HCT116 (cell line): ENCODE measurements at regions not wholly inside any gene's neighbourhood (a gene's known extent, or its start where the extent isn't known, plus 50 kb on each side); places are given as distances from the start of the nearest gene placed in this dataset.

Experiments
- ATAC-seq: fragments of 200-7000 bp; cut with Tn5 transposase; 2 replicates; pipeline ENCODE4 v1.9.1; 2020; ENCODE audit warnings: mild to moderate bottlenecking, moderate library complexity
- BruUV-seq: library from RNA; stranded (reverse); fragments of 400-500 nt; replicated peaks from 2 replicates; lab custom pipeline; 2021; lab: Mats Ljungman, UMichigan
- CTCF ChIA-PET: fragments of 300-600 bp; sonication (Branson Sonifier 250); formaldehyde crosslinking; loops from one replicate; lab custom pipeline; 2021; ENCODE audit warnings: antibody characterized with exemption; lab: Charles Lee
- POLR2A ChIA-PET: fragments of 300-600, 350-600 bp; sonication (Branson Sonifier 250); formaldehyde crosslinking; loops from one replicate; lab custom pipeline; 2021; ENCODE audit warnings: antibody characterized with exemption; lab: Charles Lee
- RAD21 ChIA-PET, 2 experiments: fragments of 300-600 bp; sonication (Branson Sonifier 250); formaldehyde crosslinking; loops; one replicate each; lab custom pipeline; 2023; ENCODE audit warnings: low total read pairs in 2 of 2; ENCODE audit not compliant: uncharacterized antibody in 2 of 2, unreplicated experiment in 2 of 2, low non-redundant PET in 1 of 2; lab: Charles Lee
- DNase-seq: peaks from one replicate; pipeline ENCODE4 v3.0.0-alpha.2; 2010; ENCODE audit warnings: low read depth, low spot score
- H2AFZ ChIP-seq: fragments of 200-600 bp; shearing (Covaris generic), sonication (generic); 2 replicates; pipeline ENCODE4 v1.6.1; 2017; ENCODE audit warnings: low read depth, mixed run types, mixed read lengths, antibody characterized with exemption, low read length; ENCODE audit not compliant: poor library complexity, severe bottlenecking
- H3K27ac ChIP-seq: 2 replicates; pipeline ENCODE4 v1.5.1; 2012; ENCODE audit warnings: low read depth, low read length
- H3K27me3 ChIP-seq: fragments of 200-600 bp; sonication (generic); 2 replicates; pipeline ENCODE4 v1.6.1; 2016; ENCODE audit warnings: mixed run types, low read length, mixed read lengths; ENCODE audit not compliant: insufficient read depth
- H3K36me3 ChIP-seq, 2 experiments: fragments of 200-500 bp in 1 of 2; fragments of 200-600 bp in 1 of 2; sonication (Bioruptor generic) in 1 of 2; sonication (generic) in 1 of 2; 2 replicates each; pipeline versions ENCODE4 v1.5.1 to v1.6.1; 2014 to 2016; ENCODE audit warnings: low read length in 2 of 2, inconsistent platforms in 1 of 2, mixed read lengths in 1 of 2, mixed run types in 1 of 2; ENCODE audit not compliant: insufficient read depth in 2 of 2, control insufficient read depth in 1 of 2
- H3K4me1 ChIP-seq, 2 experiments: fragments of 200-600 bp in 1 of 2; sonication (generic) in 1 of 2; 2 replicates each; pipeline versions ENCODE4 v1.5.1 to v1.6.1; 2012 to 2017; ENCODE audit warnings: low read length in 2 of 2, inconsistent platforms in 1 of 2, mild to moderate bottlenecking in 1 of 2, mixed read lengths in 1 of 2, mixed run types in 1 of 2, moderate library complexity in 1 of 2; ENCODE audit not compliant: insufficient read depth in 2 of 2, control insufficient read depth in 1 of 2
- H3K4me2 ChIP-seq: fragments of 200-600 bp; sonication (generic); 2 replicates; pipeline ENCODE4 v1.6.1; 2017; ENCODE audit warnings: mixed run types, low read length, mixed read lengths
- H3K4me3 ChIP-seq, 2 experiments: fragments of 200-600 bp in 1 of 2; sonication (generic) in 1 of 2; replicated peaks in 1 of 2; 2 replicates each; pipeline ENCODE4 v1.5.1; 2011 to 2016; ENCODE audit warnings: low read length in 2 of 2, control low read depth in 1 of 2, low read depth in 1 of 2, mild to moderate bottlenecking in 1 of 2, mixed read lengths in 1 of 2, mixed run types in 1 of 2
- H3K79me2 ChIP-seq: fragments of 200-600 bp; sonication (generic); 2 replicates; pipeline ENCODE4 v1.6.1; 2017; ENCODE audit warnings: mild to moderate bottlenecking, mixed run types, low read length, moderate library complexity, mixed read lengths; ENCODE audit not compliant: insufficient read depth
- H3K9ac ChIP-seq: fragments of 200-600 bp; sonication (generic); 2 replicates; pipeline ENCODE4 v1.6.1; 2016; ENCODE audit warnings: low read length, mixed read lengths
- H3K9me2 ChIP-seq: fragments of 200-600 bp; sonication (generic), shearing (Covaris generic); 2 replicates; pipeline ENCODE4 v1.6.1; 2017; ENCODE audit warnings: mixed run types, mild to moderate bottlenecking, moderate library complexity; ENCODE audit not compliant: insufficient read depth
- H3K9me3 ChIP-seq, 2 experiments: fragments of 200-500 bp in 1 of 2; fragments of 200-600 bp in 1 of 2; sonication (Bioruptor generic) in 1 of 2; sonication (generic) in 1 of 2; 2 replicates each; pipeline ENCODE4 v1.6.1; 2014 to 2017; ENCODE audit warnings: low read length in 2 of 2, mixed read lengths in 2 of 2, inconsistent platforms in 1 of 2, low read depth in 1 of 2, mild to moderate bottlenecking in 1 of 2, mixed run types in 1 of 2, moderate library complexity in 1 of 2; ENCODE audit not compliant: control insufficient read depth in 1 of 2, insufficient read depth in 1 of 2
- H4K20me1 ChIP-seq: fragments of 200-600 bp; sonication (generic), shearing (Covaris generic); 2 replicates; pipeline ENCODE4 v1.6.1; 2017; ENCODE audit warnings: mixed run types, mild to moderate bottlenecking, moderate library complexity; ENCODE audit not compliant: insufficient read depth
- CBX3 ChIP-seq: IDR thresholded peaks from 2 replicates; pipeline ENCODE4 v1.6.1; 2012; ENCODE audit warnings: low read depth
- CEBPB ChIP-seq: IDR thresholded peaks from 2 replicates; pipeline ENCODE4 v1.6.1; 2012; ENCODE audit warnings: low read depth
- EZH2 ChIP-seq: fragments of 200-600 bp; sonication (generic); IDR thresholded peaks from 2 replicates; pipeline ENCODE4 v1.6.1; 2017; ENCODE audit warnings: antibody characterized with exemption, mixed run types
- EZH2phosphoT487 ChIP-seq: fragments of 200-600 bp; IDR thresholded peaks from 2 replicates; pipeline ENCODE4 v1.6.1; 2018; ENCODE audit warnings: antibody characterized with exemption, borderline replicate concordance
- FOSL1 ChIP-seq: IDR thresholded peaks from 2 replicates; pipeline ENCODE4 v1.6.1; 2012; ENCODE audit warnings: low read depth
- JUND ChIP-seq: IDR thresholded peaks from 2 replicates; pipeline ENCODE4 v1.6.1; 2012
- POLR2A ChIP-seq: IDR thresholded peaks from 2 replicates; pipeline ENCODE4 v1.7.0; 2011; ENCODE audit warnings: borderline replicate concordance; ENCODE audit not compliant: insufficient read depth, insufficient read length; ENCODE audit errors: extremely low read depth
- POLR2AphosphoS5 ChIP-seq: IDR thresholded peaks from 2 replicates; pipeline ENCODE4 v1.6.1; 2011; ENCODE audit warnings: mild to moderate bottlenecking, low read depth, low read length, moderate library complexity
- RAD21 ChIP-seq: IDR thresholded peaks from 2 replicates; pipeline ENCODE4 v1.6.1; 2012; ENCODE audit warnings: low read depth, mild to moderate bottlenecking
- SP1 ChIP-seq: IDR thresholded peaks from 2 replicates; pipeline ENCODE4 v1.6.1; 2012; ENCODE audit warnings: low read depth
- SRF ChIP-seq: IDR thresholded peaks from 2 replicates; pipeline ENCODE4 v1.6.1; 2012; ENCODE audit warnings: low read depth
- YY1 ChIP-seq: IDR thresholded peaks from 2 replicates; pipeline ENCODE4 v1.6.1; 2011; ENCODE audit warnings: low read length, low read depth, moderate library complexity, mild to moderate bottlenecking; ENCODE audit not compliant: insufficient replicate concordance; ENCODE audit errors: extremely low read depth
- ZBTB33 ChIP-seq: IDR thresholded peaks from 2 replicates; pipeline ENCODE4 v1.6.1; 2011; ENCODE audit warnings: mild to moderate bottlenecking, low read length, moderate library complexity; ENCODE audit not compliant: insufficient replicate concordance; ENCODE audit errors: extremely low read depth
- ZNF274 ChIP-seq: fragments of 200-500 bp; sonication (Bioruptor generic); IDR thresholded peaks from 2 replicates; pipeline ENCODE4 v1.6.1; 2014; ENCODE audit warnings: mild to moderate bottlenecking, low read depth, low read length, inconsistent platforms
- intact Hi-C: fragments of 100-400 bp; cut with micrococcal nuclease; formaldehyde crosslinking; loops from 2 replicates; pipeline ENCODE4 v1.10.0; 2022
- TF ChIP-seq, protein P1 (sequence below): IDR thresholded peaks from 2 replicates; pipeline ENCODE4 v1.6.1; 2012; ENCODE audit warnings: low read depth

DNA sequence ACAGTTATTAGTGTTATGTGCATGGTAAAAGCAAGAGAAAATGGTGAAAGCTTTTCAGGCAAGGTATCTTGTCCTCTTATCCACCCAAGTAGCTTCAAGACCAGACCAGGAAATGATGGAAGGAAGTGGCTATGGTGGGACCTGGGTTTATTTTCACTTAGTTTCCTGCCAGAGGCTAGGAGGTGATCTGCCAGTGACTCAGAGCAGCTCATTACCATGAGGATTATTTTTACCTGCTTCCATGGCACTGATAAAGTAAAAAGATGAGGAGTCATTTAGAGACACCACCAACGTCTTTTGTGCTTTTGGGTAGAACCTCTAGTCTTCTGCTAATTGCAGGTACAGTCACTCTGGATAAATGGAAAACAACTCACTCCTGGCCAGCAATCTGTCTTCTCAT, 339.9 kb upstream of the KIRREL3 start (continued):
- TF ChIP-seq EZH2phosphoT487 (no peak), POLR2A (no peak), CBX3 (no peak), SRF (no peak), SP1 (no peak)
- TF ChIP-seq, all 23 proteins: peak for 0

GRCh38 chr11:127339376-127339775, 338.8 kb upstream of the KIRREL3 start:
- Histone ChIP-seq H4K20me1 (no peaks in the 10 kb centered on the region), H3K4me2 (no peak overlapping the region), H3K9me3 (peaks cover 5 to 12% of the 10 kb centered on the region in 2 experiments; a peak in 1 of 4 replicates), H2AFZ (no peak overlapping the region), H3K27ac (no peak overlapping the region), H3K4me3 (no peak overlapping the region), H3K9me2 (no peaks in the 10 kb centered on the region), H3K79me2 (no peaks in the 10 kb centered on the region), H3K4me1 (no peaks in the 10 kb centered on the region), H3K36me3 (no peaks in the 10 kb centered on the region), H3K9ac (no peak overlapping the region), H3K27me3 (no peaks in the 10 kb centered on the region)
- TF ChIP-seq CEBPB (no peak), YY1 (no peak), EZH2phosphoT487 (no peak), JUND (no peak), EZH2 (no peak), ZNF274 (no peak), CBX3 (no peak), RAD21 (no peak), ZBTB33 (no peak), SP1 (no peak), SRF (no peak), POLR2AphosphoS5 (no peak), FOSL1 (no peak)
- TF ChIP-seq, protein P1, sequence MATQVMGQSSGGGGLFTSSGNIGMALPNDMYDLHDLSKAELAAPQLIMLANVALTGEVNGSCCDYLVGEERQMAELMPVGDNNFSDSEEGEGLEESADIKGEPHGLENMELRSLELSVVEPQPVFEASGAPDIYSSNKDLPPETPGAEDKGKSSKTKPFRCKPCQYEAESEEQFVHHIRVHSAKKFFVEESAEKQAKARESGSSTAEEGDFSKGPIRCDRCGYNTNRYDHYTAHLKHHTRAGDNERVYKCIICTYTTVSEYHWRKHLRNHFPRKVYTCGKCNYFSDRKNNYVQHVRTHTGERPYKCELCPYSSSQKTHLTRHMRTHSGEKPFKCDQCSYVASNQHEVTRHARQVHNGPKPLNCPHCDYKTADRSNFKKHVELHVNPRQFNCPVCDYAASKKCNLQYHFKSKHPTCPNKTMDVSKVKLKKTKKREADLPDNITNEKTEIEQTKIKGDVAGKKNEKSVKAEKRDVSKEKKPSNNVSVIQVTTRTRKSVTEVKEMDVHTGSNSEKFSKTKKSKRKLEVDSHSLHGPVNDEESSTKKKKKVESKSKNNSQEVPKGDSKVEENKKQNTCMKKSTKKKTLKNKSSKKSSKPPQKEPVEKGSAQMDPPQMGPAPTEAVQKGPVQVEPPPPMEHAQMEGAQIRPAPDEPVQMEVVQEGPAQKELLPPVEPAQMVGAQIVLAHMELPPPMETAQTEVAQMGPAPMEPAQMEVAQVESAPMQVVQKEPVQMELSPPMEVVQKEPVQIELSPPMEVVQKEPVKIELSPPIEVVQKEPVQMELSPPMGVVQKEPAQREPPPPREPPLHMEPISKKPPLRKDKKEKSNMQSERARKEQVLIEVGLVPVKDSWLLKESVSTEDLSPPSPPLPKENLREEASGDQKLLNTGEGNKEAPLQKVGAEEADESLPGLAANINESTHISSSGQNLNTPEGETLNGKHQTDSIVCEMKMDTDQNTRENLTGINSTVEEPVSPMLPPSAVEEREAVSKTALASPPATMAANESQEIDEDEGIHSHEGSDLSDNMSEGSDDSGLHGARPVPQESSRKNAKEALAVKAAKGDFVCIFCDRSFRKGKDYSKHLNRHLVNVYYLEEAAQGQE = no peak
- ATAC-seq (no peak), DNase-seq (no peak)
- ChIA-PET CTCF (no interaction called here), RAD21 (no interaction called here), POLR2A (no interaction called here)
- BruUV-seq = no TSS peak
- intact Hi-C loops = no loop called here
